Ectodermal cell (in vitro differentiated cells): ENCODE measurements at regions not wholly inside any gene's neighbourhood (a gene's known extent, or its start where the extent isn't known, plus 50 kb on each side); places are given as distances from the start of the nearest gene placed in this dataset.

Experiments
- H3K27ac ChIP-seq: 2 replicates; pipeline ENCODE4 v1.7.0; 2013; ENCODE audit warnings: mild to moderate bottlenecking, low read depth, low read length; ENCODE audit not compliant: insufficient read depth, poor library complexity, severe bottlenecking
- H3K27me3 ChIP-seq: 2 replicates; pipeline ENCODE4 v1.7.0; 2013; ENCODE audit warnings: mild to moderate bottlenecking, low read length; ENCODE audit not compliant: insufficient read depth, control insufficient read depth, poor library complexity, severe bottlenecking
- H3K36me3 ChIP-seq: one replicate; pipeline ENCODE4 v1.7.0; 2013; ENCODE audit warnings: low read length; ENCODE audit not compliant: control insufficient read depth, insufficient read depth
- H3K4me1 ChIP-seq: one replicate; pipeline ENCODE4 v1.7.0; 2013; ENCODE audit warnings: low read length; ENCODE audit not compliant: control insufficient read depth, insufficient read depth
- H3K4me3 ChIP-seq: 2 replicates; pipeline ENCODE4 v1.7.0; 2013; ENCODE audit warnings: low read depth, low read length, control low read depth; ENCODE audit not compliant: insufficient read depth
- H3K9me3 ChIP-seq: 2 replicates; pipeline ENCODE4 v1.7.0; 2013; ENCODE audit warnings: mild to moderate bottlenecking, low read length, moderate library complexity; ENCODE audit not compliant: control insufficient read depth
- WGBS, 2 experiments: methylation state at CpG; one replicate each; pipeline ENCODE4 v1.1.7; 2013; ENCODE audit warnings: missing lambda C conversion rate in 2 of 2; 5-methylcytosine and 5-hydroxymethylcytosine counted together

GRCh38 chr9:91147079-91147708, 214.5 kb downstream of the AUH start:
- WGBS, 2 experiments: 69 to 74% methylated on average over 5 of the region's 5 CpGs
- H3K27ac ChIP-seq: no peak overlapping the region
- no peaks in the 10 kb centered on the region for H3K36me3 ChIP-seq

DNA sequence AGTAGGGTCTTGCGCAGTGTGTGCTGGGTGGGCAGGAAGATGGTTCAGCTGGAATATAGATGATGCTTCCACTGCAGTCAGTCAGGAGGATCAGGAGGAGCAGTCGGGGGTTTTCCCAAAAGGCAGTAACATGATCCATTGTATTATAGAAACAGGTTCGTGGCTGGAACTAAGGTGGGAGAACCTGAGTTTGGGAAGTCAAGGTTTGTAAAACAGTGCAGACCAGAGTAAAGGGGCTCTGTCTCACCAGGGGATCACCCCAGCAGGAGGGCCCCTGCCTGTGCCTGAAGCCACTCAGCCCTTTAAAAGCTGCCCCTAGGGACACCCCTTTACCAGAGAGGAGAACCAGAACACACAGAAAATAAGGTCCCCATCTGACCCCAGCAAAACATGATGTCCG, 213.4 kb downstream of the AUH start:
- Histone ChIP-seq H3K9me3 (no peaks in the 10 kb centered on the region), H3K4me1 (peaks cover 5% of the 10 kb centered on the region)
- WGBS, 2 experiments: 72 to 76% methylated on average over 3 of the region's 4 CpGs

More at GRCh38 chr9:91147079-91147708, 214.5 kb downstream of the AUH start:
- H3K9me3 ChIP-seq: no peaks in the 10 kb centered on the region
- H3K27me3 ChIP-seq: no peaks in the 10 kb centered on the region
- H3K4me1 ChIP-seq: peaks cover 5% of the 10 kb centered on the region
- no peak overlapping the region for H3K4me3 ChIP-seq

GRCh38 chr9:91150273-91150997, 211.3 kb downstream of the AUH start:
- no peaks in the 10 kb centered on the region for H3K36me3 ChIP-seq
- H3K27ac ChIP-seq: no peak overlapping the region
- H3K9me3 ChIP-seq: no peaks in the 10 kb centered on the region
- no peak overlapping the region for H3K4me3 ChIP-seq
- WGBS, 2 experiments: 92 to 96% methylated on average over 3 of the region's 3 CpGs
- H3K27me3 ChIP-seq: no peaks in the 10 kb centered on the region
- peaks cover 5% of the 10 kb centered on the region for H3K4me1 ChIP-seq

More for the DNA sequence above, 213.4 kb downstream of the AUH start:
- Histone ChIP-seq H3K27ac (no peak overlapping the region), H3K4me3 (no peak overlapping the region), H3K36me3 (no peaks in the 10 kb centered on the region), H3K27me3 (no peaks in the 10 kb centered on the region)

GRCh38 chr9:91150998-91151717, 210.6 kb downstream of the AUH start:
- no peaks in the 10 kb centered on the region for H3K36me3 ChIP-seq
- H3K4me1 ChIP-seq: peaks cover 5% of the 10 kb centered on the region
- no peaks in the 10 kb centered on the region for H3K27me3 ChIP-seq
- H3K27ac ChIP-seq: no peak overlapping the region
- 87 to 92% methylated on average over 5 of the region's 5 CpGs for WGBS, 2 experiments
- no peaks in the 10 kb centered on the region for H3K9me3 ChIP-seq
- no peak overlapping the region for H3K4me3 ChIP-seq

DNA sequence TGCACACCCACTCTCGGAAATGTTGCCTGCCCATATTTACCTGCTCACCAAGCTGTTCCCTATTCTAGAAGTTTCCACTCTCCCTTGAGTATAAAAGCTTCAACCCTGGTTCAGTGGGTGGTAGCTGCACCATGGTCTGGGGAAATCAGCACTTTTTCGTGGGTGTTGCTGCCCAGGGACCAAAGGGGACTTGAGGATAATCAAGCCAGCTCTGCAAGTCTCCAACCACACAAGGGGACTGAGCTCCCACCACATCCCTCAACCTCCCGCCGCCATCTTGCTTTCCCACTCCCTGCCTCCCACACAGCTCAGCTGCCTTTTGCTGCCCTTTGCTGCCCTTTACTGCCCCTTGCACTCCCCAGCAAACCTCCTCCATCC, 210.0 kb downstream of the AUH start:
- Histone ChIP-seq H3K27ac (no peak overlapping the region), H3K9me3 (no peaks in the 10 kb centered on the region), H3K36me3 (no peaks in the 10 kb centered on the region), H3K27me3 (no peaks in the 10 kb centered on the region), H3K4me1 (peaks cover 5% of the 10 kb centered on the region), H3K4me3 (no peak overlapping the region)
- 90 to 92% methylated on average over 4 of the region's 4 CpGs for WGBS, 2 experiments

- no peaks in the 10 kb centered on the region for H3K4me1 ChIP-seq
- no peak overlapping the region for H3K27ac ChIP-seq
- WGBS, 2 experiments: 95 to 98% methylated on average over 3 of the region's 3 CpGs
Observed at GRCh38 chr9:91154686-91155085, 207.0 kb downstream of the AUH start.

DNA sequence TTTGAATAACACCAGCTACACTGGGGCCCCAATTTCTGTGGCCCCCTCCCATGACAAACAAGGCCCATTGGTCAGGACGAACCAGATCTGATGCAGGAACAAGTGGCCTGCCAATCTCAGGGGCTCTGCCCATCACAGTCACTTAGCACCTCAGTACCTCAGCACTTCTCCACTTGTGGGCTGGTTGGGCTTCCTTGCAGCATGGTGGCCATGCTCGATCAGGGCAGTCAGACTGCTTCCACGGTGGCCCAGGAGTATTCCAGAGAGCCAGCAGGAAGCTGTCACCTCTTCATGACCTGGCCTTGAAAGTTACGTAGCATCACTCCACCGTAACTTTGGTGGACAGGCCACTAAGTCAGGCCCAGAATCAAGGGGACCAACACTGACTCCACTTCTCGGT, 206.5 kb downstream of the AUH start:
- H3K9me3 ChIP-seq: no peaks in the 10 kb centered on the region
- no peak overlapping the region for H3K4me3 ChIP-seq
- no peaks in the 10 kb centered on the region for H3K4me1 ChIP-seq
- 94 to 96% methylated on average over 6 of the region's 6 CpGs for WGBS, 2 experiments
- no peak overlapping the region for H3K27ac ChIP-seq
- no peaks in the 10 kb centered on the region for H3K36me3 ChIP-seq
- no peaks in the 10 kb centered on the region for H3K27me3 ChIP-seq

More at GRCh38 chr9:91154686-91155085, 207.0 kb downstream of the AUH start:
- H3K27me3 ChIP-seq: no peaks in the 10 kb centered on the region
- no peaks in the 10 kb centered on the region for H3K36me3 ChIP-seq
- no peak overlapping the region for H3K4me3 ChIP-seq
- no peaks in the 10 kb centered on the region for H3K9me3 ChIP-seq

- 91% methylated on average over 7 of the region's 7 CpGs for WGBS, 2 experiments
- Histone ChIP-seq H3K4me3 (no peak overlapping the region), H3K27ac (no peak overlapping the region), H3K4me1 (no peaks in the 10 kb centered on the region), H3K27me3 (no peaks in the 10 kb centered on the region), H3K36me3 (no peaks in the 10 kb centered on the region), H3K9me3 (no peaks in the 10 kb centered on the region)
Observed at GRCh38 chr9:91155746-91156376, 205.9 kb downstream of the AUH start.

DNA sequence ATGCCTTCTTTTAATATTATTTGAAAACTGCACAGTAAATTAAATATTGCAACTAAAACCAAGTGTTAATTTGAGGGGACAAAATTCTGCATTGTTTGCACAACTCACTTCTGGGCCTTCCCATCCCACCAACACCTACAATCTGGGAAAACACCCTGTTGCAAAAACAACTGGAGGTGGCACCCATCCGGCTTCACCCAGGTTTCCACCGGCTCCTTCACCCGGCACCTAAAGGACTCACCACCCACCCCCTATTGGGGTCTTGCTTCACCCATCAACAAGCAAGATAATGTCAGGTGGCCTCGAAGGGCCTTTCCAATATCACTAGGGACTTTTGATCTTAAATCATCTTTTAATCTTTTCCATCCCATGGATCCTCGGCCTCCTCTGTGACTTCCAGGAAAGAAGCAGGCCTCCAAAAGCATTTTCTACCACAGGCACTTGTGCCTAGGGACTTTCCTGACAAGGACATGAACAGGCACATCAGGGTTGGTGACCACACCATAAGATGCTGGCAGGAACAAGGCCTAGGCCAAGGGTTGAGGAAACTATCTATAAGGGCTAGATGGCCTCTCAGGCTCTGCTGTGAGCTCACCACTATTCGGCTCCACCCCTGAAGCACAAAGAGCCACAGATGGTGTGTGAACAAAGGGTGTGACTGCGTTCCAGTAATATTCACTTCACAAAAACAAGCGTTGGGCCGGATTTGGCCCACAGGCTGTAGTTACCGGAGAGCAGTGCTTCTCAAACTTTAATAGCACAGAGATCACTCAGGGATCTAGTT, 205.1 kb downstream of the AUH start:
- H3K4me3 ChIP-seq: no peak overlapping the region
- no peaks in the 10 kb centered on the region for H3K9me3 ChIP-seq
- no peak overlapping the region for H3K27ac ChIP-seq
- 84 to 85% methylated on average over 10 of the region's 10 CpGs for WGBS, 2 experiments
- H3K27me3 ChIP-seq: no peaks in the 10 kb centered on the region
- no peaks in the 10 kb centered on the region for H3K36me3 ChIP-seq
- peaks cover 5% of the 10 kb centered on the region for H3K4me1 ChIP-seq
